NCI-H748 (cell line): ENCODE measurements at regions not wholly inside any gene's neighbourhood (a gene's known extent, or its start where the extent isn't known, plus 50 kb on each side); places are given as distances from the start of the nearest gene placed in this dataset.
"Not testable (repeated sequence)": the region's sequence is repeated elsewhere in the genome, so short reads cannot be mapped to it uniquely, and the experiment has no call there.

Experiments
- DNase-seq: peaks from one replicate; lab custom pipeline; 2025; ENCODE audit not compliant: unreplicated experiment; lab: John Stamatoyannopoulos, UW

DNA sequence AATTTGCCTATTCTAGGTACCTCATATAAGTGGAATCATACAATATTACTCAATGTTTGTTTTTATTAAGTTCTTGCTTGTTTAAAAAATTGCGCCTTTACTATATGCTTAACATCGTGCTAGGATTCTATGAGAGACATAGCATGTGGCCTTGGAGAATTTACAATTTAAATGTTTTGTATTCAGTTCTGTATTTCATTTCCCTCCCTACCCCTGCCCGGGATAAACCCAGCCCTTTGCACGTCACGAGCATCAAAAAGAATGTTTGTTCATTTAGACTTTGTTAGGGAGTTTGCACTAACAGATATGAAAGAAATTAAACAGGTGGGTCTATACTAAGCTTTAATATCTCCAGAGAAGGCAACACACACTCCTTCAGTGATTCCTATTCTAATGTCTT is 75.7 kb downstream of the C18orf54 start:
- no peak for DNase-seq

DNA sequence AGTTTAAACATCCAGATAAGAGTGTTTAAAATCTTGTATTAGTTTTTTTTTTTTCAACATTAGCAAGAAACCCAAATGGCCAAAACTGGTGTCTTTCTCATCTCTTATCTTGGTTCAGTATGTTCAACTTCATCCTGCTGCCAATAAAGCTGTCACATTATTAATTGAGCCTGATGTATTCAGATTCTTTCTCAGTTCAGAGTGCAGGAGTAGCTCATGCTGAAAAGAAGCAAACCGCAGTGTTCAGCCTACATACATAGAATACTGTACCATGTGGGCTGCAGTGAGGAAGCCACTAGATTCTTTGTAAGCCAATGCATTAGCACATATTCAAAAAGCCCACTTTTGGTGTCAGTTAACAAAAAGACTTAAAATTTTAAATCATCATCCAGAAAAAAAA is 76.2 kb downstream of the C18orf54 start:
- DNase-seq: no peak

DNA sequence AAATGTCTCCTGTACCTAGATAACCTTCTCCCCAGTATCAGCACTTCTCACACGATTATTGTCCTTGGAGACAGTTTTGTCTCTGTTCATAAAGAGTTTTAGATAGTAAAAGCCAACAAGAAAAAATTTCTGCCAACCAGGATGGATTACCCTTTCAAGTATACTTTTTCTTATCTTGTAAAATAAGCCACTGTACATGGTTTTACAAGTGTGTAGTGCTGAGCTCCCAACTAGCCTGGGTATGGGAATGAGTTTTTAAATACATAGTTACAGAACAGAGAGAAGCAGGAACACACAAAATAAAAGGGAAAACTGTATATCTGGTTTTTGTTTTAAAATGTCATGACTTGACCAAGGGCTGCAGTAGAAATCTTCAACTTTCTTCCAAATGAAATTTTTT is 76.7 kb downstream of the C18orf54 start:
- DNase-seq: no peak

DNA sequence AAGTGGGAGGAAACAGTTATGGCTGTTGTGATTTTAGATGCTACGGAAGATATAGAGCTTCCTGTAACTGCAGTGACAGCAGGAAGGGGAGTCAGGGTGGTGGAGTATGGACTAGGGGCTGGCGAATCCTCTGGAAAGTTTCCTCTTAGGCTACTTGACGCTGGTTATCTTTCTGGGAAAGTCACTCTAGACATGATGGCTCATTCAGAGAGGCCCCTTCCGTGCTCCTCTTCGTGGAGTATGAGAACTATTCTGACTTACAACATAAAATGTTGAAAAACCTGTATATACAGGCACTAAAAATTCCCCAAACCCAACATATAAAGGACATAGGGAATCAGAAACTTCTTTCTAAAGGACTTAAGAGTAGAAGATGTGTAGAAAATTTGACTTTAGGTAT is 78.8 kb downstream of the C18orf54 start:
- no peak for DNase-seq

DNA sequence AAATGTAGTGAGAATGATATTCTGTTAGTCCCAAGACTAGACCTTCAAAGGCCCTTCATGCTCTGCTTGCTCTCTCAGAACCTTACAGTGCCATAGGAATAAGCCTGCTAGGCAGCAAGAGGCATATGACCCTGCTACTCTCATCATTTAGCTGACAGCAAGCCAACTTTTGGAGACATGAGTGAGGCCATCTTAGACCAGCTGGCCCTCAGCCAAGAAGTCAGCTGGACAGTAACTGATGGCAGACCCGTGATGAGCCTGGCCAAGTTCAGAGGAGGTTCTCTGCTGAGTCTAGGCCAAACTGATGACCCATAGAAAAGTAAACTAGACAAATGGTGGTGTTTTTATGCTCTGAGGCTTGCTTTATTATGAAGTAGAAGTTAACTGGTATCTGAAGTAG is 82.6 kb downstream of the C18orf54 start:
- DNase-seq: no peak

DNA sequence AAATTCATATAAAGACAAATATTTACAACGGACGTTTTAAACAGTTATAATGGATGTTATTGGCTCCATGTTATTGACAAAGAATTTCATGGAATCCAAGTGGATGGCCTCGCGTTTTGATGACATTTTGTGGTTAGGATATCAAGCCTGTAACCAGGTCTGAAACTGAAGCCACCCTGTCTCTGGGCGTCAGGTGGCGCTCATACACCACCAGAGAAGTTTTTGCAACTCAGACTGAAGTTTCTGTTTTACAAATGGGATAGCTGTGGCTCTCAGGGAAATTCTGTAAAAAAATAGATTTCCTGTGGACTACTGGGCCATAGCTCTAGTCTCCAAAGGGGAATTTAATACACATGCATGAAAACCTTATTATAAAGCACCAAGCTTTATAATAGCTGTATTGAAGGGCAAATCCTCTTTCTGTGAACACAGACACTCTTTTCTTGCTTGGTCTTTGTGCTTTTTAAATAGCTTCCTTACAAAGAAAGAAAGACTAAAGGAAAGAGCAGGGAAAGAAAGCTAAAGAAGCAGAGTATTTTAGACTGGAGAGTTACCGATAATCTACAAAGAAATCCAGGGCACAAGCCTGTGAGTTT is 86.7 kb downstream of the C18orf54 start:
- peak; percentile 48 for DNase-seq

DNA sequence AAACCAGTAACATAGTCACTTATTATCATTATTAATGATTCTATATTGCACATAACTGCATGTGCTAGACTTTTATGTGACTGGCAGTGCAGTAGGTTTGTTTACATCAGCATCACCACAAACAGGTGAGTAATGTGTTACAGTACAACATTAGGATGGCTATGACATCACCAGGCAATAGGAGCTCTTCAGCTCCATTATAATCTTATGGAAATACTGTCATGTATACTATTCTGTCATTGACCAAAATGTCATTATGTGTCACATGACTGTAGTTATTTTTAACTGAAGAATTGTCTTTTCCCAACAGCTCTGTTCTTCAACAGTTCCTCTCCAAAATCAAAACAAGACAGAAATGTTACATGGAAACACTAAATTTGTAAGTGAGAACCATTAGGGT is 96.3 kb downstream of the C18orf54 start:
- no peak for DNase-seq

DNA sequence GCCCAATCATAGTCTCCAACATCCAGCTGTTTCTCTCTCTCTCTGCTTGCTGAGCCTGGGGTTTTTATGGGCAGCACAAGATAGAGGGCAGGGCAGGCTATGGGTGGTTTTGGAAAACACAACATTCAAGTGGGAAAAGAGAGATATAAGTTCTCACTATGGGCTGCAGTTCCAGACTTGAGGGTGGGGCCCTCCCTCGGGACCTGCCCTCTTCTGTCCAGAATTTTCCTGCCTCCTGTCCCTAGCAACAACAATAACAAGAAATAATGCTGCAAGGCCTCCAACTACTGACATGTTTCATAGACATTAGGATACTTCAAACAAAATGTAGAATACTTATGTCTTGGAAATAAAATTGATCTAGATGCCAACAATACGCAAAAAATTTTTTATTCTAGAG is 107.8 kb downstream of the C18orf54 start:
- no peak for DNase-seq

DNA sequence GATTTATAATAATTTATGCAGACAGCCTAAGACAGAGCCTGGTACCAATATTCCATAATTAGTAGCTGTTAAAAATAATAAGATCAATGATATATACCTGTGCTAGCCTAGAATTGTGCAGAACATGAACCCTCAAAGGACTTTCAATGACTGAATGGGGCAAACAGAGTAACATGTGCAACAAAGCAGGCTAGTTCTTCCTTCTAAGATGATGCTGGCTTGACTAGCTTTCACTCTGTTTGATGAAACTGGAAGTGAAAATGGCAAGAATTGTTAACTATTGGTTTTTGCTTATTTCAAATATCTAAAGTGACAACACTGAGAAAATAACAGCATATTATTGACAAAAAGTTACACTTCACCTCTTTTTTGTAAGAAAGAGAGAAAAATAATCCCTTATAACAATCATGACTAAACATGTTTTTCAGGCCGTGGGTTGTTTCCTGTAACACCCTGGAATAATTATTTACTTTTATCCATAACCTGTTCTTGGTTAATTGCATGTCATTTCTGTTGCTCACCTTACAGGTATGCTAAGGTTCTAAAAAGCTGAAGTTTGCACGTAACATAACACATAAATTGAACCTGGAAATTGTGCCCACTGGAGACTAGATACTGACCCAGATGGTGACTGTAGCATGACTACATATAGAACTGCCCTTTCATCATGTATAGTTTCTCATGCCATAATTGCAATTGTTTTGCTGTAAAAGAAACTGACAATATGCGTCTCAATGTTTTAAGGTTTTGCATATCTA is 108.7 kb downstream of the C18orf54 start:
- DNase-seq: no peak

DNA sequence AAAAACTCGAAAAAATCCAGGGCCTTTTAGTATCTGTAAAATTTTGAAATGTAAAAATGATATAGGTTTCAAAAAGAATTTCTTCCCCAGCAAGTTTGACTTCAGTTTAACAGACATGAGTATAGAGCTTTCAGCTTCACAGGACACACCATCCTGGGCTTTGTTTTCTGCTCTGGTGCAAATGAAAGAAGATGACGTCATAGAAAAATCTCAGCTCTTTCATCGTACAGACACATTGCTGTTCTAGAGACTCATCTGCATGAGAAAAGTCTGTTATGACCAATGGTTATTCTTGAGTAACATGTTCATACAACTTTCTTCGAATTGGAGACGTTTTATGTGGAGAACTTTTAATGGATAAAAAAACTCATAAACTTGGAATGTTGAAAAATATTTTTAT is 111.7 kb upstream of the DYNAP start:
- peak; percentile 19 for DNase-seq

DNA sequence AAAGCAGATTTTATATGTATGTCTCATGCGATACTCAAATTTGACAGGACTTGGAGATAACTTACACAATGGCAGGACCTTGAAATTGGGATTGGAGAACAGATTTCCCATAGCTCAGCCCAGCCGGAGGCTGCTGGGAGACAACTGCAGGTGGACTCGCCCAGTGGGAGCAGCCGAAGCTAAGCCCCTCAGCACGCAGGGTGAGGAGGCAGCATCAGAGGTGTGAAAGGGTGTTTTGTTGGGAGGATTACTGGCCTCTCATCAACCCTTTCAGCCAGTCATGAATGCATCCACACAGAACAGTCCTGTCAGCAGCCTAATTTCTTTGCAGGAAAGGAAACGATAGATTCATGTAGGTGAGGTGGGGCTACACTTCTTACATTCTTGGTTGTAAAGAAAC is 110.4 kb upstream of the DYNAP start:
- no peak for DNase-seq

DNA sequence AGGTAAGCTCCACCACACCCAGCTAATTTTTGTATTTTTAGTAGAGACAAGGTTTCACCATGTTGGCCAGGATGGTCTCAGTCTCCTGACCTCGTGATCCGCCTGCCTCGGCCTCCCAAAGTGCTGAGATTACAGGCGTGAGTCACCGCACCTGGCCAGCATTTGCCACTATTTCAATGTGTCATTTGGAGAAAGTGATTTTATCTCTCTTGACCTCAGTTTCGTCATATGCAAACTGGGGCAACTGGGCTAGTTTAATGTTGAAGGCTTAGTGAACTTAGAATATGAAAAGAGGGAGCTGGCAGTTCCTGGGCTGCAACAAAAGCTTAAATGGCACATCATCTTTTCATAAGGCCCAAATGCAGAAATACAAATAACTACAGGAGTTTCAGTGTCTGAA is 88.6 kb upstream of the DYNAP start:
- not testable (repeated sequence) for DNase-seq

DNA sequence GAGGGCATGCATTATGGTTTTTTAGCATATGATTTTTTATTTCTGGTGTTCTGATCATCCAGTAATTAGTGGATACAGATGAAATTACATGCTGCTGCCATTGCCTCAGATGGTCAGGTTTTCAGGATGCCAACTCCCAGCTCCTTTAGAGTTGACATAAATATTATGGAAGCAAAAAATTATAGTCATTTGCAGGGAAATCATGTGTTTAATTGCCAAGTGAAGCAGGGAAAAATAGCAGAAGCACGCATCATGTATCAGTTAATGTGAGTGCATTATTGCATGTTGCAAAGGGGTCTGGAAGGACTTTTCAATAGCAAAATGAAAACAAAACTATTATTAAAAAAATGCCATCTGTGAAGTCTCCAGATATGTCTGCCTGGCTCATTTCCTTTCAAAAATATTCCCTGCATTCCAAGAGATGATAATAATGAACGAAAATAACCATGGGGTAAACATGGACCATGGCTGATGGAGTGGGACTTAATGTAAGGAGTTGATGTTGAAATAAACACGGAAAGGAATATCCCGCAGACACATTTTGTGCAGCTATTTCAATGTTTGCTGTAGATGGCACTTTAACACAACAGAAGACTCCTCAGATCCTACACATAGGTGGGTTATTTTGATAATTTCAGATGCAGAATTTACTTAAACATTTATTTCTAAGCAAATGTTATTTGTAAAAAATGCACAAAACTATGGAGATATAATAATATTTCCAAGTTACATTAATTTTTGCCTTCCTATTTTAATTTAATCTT is 87.7 kb upstream of the DYNAP start:
- no peak for DNase-seq

DNA sequence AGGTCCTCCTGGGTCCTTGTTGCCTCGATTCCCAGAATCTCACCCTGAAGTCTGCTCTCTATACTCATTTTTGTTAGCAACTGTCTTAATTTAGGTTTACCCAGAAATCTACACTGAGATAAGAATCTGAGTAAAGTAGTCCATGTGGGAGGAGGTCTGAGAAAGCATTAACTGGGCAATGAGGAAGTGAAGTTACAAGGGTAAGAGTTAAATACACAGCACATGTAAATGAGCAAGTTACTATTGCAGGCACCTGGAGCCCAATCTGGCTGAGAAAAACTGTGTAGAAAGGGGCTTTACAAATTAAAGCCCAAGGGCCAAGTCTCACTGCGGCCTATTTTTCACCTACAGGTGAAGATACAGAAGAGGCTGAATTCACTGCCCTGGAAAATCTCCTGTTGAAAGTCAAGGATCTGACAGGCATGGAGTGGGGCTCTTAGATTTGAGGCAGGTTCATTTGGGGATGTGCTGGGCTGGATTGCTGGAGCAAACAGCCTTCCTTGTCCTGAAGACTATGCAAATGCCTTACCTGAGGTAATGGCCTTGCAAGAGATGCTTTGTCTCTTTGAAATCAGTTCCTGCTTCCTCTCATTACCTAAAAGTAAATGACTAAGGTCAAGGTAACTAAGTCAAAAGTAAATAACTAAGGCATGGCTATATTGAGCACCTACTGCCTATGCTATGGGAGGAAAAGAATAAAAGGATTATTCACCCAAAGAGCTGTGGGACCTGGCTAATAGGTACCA is 84.4 kb upstream of the DYNAP start:
- no peak for DNase-seq

DNA sequence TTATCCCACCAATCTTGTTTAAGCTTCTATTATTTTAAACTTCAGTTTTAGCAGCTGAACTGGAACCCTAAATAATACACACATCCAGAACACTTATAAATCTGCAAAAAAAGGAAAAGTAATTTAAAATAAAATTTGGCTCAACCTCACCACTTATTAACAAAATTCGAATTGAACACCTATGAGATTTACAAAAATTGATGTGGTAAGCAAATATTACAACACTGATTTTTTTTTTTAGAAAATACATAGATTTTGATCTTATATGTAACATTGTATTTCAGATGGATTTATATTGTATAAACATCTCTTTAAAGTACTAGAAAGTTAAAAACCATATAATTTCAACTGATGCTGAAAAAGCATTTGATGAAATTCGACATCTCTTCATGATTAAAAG is 81.3 kb upstream of the DYNAP start:
- DNase-seq: no peak

DNA sequence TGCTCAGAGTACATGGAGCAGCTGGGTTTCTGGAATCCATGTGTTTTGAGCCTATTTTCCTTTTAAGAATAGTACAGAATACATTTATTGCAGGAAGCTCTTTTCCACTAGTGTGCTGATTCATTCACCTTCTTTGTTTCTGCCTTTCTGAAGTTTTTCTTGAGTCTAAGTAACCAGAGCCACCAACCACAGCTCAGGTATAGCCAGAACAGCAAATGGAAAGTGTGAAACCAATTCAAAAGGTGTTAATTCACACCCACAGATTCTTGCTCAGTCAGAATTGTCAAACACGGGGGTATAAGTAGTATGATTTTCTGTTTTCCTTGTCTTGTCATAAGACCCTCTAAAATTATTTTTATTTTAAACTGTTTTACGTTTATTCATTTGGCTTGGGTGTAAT is 75.9 kb upstream of the DYNAP start:
- DNase-seq: no peak

DNA sequence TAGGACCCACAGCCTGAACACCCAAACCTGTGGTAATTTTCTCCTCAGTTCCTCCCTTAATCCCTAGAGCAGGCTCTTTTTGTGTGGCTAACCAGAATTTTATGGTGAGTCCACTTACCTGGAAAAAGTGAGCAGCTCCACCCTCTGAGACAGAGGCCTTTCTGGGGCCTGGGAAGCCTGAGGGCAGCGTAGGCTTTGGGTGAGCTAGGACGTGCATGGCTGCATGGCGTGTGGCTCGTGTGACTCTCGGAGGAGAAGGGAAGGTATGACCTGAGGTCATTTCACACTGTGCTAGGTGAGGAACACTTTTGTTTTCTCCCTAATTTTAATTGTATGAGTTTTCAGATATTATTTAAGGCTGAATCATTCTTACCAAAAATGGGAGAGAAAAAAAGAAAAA is 73.5 kb upstream of the DYNAP start:
- no peak for DNase-seq

DNA sequence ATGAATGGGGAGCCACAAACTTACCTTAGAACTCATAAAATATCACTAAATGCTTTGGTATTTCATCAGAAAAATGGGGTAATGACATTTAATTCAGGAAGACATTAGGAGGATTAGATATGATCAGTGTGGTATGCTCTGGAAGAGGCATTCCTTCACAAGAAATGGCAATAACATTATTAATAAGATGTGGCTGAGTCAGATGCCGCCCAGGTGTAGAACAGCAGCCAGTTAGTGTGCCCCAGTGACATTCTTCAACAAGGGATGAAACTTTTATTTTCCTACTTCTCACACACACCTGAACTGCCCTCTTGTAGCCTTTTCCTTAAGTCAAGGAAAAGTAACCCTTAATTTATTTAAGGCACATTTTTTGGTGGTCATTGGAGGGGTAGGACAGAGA is 69.2 kb upstream of the DYNAP start:
- no peak for DNase-seq

DNA sequence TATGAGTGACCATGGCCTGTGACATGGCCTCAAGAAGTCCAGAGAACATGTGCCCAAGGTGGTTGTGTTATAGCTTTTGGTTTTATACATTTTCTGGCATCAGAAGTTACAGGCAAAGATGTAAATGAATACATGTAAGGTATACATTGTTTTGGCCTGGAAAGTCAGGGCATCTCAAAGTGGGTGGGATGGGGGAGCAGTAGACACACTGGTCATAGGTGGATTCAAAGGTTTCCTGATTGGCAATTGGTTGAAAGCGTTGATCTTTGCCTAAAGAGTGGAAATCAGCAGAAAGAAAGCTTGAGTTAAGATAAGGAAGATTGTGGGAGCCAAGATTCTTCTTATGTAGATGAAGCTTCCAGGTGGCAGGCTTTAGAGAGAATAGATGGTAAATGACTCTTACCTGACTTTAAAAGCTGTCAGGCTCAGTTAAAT is 62.1 kb upstream of the DYNAP start:
- no peak for DNase-seq

DNA sequence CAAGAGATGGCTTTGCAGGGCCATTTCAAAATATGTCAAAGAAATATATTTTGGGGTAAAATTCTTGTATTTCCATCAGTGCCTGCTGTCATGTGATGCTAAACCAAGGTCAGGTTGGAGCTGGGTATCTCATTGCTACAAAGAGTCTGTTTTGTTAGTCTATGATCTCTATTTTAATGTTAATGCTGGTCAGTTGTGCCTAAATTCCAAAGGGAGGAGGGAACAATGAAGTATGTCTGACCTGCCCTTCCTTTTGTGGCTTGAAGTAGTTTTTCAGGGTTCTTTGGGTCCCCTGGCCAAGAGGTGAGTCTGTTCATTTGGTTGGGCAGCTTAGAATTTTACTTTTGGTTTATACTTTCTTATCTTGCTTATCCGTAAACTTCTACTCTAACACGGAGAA is 61.6 kb upstream of the DYNAP start:
- no peak for DNase-seq

DNA sequence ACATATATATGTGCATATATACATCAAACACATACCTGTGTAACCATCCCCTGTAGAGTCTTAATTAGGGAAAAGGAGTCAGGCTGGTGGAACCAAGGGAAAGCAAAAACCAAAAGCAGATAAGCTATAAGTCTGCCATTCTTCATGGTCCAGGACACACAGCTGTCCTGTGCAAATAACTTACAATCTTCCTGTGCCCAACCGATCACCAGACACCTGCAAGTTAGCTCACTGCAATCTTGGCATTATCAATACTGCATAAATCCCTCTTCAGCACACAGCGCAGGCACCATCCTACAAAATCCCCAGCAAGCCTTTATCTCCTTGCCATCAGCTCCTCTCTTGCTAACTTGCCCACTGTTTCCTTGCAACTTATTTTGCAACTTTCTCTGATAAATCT is 60.8 kb upstream of the DYNAP start:
- no peak for DNase-seq
